GM18505 (cell line): ENCODE measurements at regions not wholly inside any gene's neighbourhood (a gene's known extent, or its start where the extent isn't known, plus 50 kb on each side); places are given as distances from the start of the nearest gene placed in this dataset.
"Not testable (repeated sequence)": the region's sequence is repeated elsewhere in the genome, so short reads cannot be mapped to it uniquely, and the experiment has no call there.

Source experiments
- ATAC-seq: cut with Tn5 transposase; IDR thresholded peaks from one replicate; pipeline ENCODE4 v1.9.1; 2021; ENCODE audit not compliant: unreplicated experiment
- POLR2A ChIP-seq: IDR thresholded peaks from 4 replicates; pipeline ENCODE4 v1.6.1; 2011; ENCODE audit warnings: borderline replicate concordance; ENCODE audit not compliant: insufficient read depth, insufficient read length; ENCODE audit errors: extremely low read depth

GRCh38 chr4:188714907-188715306 is 575.7 kb downstream of the TRIML1 start:
- TF ChIP-seq POLR2A = no peak
- ATAC-seq = no peak

GRCh38 chr4:188717661-188718060 is 578.4 kb downstream of the TRIML1 start:
- TF ChIP-seq POLR2A = no peak
- no peak for ATAC-seq

- TF ChIP-seq POLR2A = no peak
- no peak for ATAC-seq
These were observed 580.6 kb downstream of the TRIML1 start for GRCh38 chr4:188719794-188720193.

GRCh38 chr4:188722911-188723310 is 583.7 kb downstream of the TRIML1 start:
- TF ChIP-seq POLR2A = no peak
- ATAC-seq = no peak

GRCh38 chr4:188727746-188728145 is 588.5 kb downstream of the TRIML1 start:
- no peak for ATAC-seq
- no peak for TF ChIP-seq POLR2A

GRCh38 chr4:188728359-188728758 is 589.1 kb downstream of the TRIML1 start:
- ATAC-seq = no peak

GRCh38 chr4:188732131-188732530 is 592.9 kb downstream of the TRIML1 start:
- no peak for ATAC-seq
- no peak for TF ChIP-seq POLR2A

More at GRCh38 chr4:188728359-188728758, 589.1 kb downstream of the TRIML1 start:
- TF ChIP-seq POLR2A = no peak

GRCh38 chr4:188735082-188735481 is 595.8 kb downstream of the TRIML1 start:
- no peak for TF ChIP-seq POLR2A
- no peak for ATAC-seq

GRCh38 chr4:188737251-188738002 is 598.2 kb downstream of the TRIML1 start:
- no peak for ATAC-seq
- no peak for TF ChIP-seq POLR2A

GRCh38 chr4:188738290-188738689 is 599.0 kb downstream of the TRIML1 start:
- not testable (repeated sequence) for ATAC-seq

- not testable (repeated sequence) for ATAC-seq
These were observed 600.9 kb downstream of the TRIML1 start for GRCh38 chr4:188740172-188740571.

- ATAC-seq = not testable (repeated sequence)
These were observed 601.5 kb downstream of the TRIML1 start for GRCh38 chr4:188740791-188741190.

- no peak for TF ChIP-seq POLR2A
- ATAC-seq = no peak
These were observed 615.2 kb downstream of the TRIML1 start for GRCh38 chr4:188754372-188755002.

- TF ChIP-seq POLR2A = no peak
- ATAC-seq = no peak
These were observed 628.3 kb downstream of the TRIML1 start for GRCh38 chr4:188767496-188767895.
